NCI-H748 (cell line): ENCODE measurements at regions not wholly inside any gene's neighbourhood (a gene's known extent, or its start where the extent isn't known, plus 50 kb on each side); places are given as distances from the start of the nearest gene placed in this dataset.
A peak's percentile ranks its signal among the peaks of the same experiment; 100 is the strongest.
"Not testable (repeated sequence)": the region's sequence is repeated elsewhere in the genome, so short reads cannot be mapped to it uniquely, and the experiment has no call there.

Experiments used
- DNase-seq: peaks from one replicate; lab custom pipeline; 2025; ENCODE audit not compliant: unreplicated experiment; lab: John Stamatoyannopoulos, UW

DNA sequence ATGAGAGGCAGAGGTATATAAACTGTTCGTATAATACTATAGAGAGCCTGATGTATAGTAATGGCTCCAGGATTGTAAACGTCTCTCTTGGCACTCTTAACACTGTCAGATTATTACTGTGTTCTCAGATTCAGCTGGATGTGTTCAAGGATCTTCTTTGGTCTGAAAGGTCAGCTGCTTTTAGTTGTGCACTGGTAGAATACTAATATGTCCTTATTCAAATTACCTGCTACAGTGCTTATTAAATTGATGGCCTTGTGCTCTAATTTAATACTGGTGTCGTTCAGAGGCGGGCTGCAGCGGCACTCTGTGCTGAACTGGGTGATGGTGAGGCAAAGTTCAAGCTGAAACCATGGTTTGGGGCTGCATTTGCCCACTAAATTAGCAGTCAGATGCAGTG lies 216.7 kb upstream of the ARRDC3 start:
- no peak for DNase-seq

DNA sequence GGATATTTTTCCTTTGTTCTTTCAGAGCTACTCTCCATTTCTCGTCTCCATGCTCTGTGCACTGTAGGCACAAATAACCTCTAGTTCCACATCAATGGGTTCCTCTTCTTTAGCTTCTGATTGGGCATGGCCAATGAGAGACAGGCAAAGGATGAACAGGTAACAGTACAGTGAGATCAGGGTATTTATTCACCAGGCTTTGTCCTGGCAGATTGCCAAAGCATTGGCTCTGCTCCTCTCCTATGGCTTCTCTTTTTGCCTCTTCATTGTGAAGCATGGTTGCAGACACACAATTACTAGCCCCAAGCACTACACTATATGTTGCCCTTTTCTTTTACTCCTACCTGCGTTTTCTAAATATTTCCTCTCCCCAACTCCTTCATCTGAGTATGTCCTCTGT lies 215.1 kb upstream of the ARRDC3 start:
- DNase-seq: peak; percentile 72

DNA sequence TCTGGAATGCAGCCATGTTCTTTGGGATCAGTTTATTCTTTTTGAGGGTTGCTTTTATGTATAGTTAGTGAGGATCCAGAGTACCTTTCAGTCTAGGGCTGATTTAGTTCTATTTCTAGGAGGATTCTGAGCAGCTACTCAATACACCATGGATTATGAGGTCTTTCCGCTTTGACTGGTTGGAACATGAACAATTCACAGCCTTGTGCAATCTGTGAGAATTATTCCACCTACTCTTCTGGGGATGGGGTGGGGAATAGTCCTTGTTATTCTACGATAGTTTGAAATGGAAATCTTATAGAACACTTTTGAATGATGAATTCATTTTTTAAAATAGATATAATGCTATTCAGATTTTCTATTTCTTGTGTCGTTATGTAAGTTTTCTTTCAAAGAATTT lies 212.3 kb upstream of the ARRDC3 start:
- DNase-seq: no peak

DNA sequence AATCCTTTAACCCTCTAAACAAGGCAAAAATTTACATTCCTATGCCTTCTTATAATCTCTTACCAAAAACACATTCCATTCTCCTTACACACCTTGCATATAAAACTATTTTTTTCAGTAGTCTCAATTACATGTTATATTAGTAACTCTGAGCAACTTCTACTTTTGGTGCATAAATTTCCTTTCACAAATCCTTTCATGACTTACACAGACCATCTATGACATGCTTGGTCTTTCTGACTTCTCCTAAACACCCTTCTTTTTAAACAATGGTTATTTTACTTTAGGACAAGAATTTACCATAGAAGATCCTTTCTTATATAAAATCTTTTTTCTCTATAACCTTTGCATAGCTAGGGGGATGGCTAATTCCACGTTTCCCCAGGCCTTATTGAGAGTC lies 208.0 kb upstream of the ARRDC3 start:
- peak; percentile 19 for DNase-seq

DNA sequence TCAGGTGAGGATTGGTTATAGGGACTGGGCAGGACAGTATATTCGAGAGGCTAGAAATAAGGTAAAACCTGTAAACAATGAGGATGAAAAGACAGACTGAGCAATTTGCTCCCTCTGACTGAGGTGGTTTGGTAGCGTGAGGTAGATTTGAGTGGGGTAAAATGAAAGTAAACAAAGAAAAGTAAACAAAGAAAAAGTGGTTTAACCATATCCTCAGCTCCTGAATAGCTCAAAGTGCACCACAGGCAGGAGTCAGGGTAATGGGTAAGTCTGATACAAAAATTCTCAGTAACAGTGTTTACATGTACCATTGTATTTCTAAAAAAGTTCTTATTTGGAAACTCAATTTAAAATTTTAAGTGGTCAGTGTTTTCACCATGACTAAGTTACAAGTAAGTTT lies 203.1 kb upstream of the ARRDC3 start:
- peak; percentile 59 for DNase-seq

DNA sequence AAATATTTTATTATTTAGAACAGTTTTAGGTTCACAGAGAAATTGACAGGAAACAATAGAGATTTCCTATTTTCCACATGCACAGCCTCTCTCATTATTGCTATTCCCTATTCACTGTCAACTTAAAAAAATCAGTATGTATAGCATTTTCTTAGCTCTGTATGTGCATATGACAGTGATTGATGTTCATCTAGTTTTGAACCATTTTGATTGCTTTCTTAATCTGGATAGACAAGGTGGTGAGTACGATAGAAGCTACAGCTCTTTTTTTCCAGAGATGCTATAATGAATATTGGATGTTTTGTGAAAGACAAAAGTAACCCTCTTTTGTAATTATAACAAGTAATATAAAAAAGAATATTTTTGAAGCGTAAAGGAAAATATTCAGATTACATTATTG lies 201.2 kb upstream of the ARRDC3 start:
- no peak for DNase-seq

DNA sequence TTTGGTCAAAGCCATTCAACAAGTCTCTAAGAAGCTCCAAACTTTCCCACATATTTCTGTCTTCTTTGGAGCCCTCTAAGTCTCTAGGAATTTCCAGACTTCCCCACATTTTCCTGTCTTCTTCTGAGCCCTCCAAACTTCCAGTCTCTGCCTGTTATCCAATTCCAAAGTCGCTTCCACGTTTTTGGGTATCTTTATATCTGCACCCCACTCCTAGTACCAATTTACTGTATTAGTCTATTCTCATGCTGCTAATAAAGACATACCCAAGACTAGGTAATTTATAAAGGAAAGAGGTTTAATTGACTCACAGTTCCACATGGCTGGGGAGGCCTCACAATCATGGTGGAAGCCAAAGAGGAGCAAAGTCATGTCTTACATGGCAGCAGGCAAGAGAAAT lies 182.9 kb upstream of the ARRDC3 start:
- DNase-seq: not testable (repeated sequence)

DNA sequence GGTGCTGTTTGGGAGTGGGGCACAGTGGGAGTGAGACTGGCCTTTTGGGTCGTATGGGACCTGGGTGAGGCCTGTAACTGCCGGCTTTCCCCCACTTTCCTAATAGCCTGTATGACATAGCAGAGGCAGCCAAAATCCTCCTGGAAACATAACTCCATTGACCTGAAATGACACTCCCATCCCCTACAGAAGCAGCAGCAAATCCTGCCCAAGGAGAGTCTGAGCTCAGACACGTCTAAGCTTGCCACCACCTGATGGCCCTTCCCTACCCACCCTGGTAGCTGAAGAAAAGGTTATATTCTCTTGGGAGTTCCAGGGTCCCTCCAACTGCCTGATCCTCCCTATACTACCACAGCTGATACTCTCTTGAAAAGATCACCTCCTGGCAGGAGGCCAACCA lies 179.8 kb upstream of the ARRDC3 start:
- no peak for DNase-seq

DNA sequence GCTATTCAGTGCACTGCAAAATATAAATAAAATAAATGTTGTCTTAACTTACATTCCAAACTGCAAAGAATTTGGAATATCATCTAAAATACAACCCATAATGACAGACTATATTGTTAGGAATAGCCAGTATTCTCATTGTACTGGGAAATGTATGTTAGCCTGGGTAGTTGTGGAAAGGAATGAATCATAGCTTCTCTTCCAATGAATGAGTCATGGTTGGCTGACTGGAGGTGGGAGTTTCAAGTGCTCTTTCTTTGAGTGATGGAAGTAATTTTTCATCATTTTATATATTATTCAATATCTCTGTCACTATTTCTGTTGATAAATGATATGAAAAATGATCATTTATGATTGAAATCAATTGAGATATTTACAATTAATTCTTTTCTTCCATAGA lies 158.6 kb upstream of the ARRDC3 start:
- DNase-seq: no peak

DNA sequence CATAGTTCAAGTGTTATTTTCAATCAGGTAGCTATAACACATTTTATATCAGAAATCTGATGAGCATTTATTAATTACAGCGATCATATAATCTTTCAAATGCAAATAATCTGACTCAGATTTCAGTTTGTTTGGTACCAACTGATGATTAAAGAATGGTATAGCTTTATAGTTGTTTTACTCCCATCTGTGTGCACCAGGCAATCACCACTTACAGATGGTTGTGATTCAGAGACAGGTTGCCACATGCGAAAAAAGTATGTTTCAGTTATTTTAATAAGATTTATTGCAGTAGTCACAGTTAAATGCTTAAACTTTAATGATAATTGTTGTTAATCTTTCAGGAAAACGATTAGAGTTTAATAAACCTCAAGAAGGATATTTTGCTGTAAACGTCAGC lies 155.1 kb upstream of the ARRDC3 start:
- DNase-seq: no peak

DNA sequence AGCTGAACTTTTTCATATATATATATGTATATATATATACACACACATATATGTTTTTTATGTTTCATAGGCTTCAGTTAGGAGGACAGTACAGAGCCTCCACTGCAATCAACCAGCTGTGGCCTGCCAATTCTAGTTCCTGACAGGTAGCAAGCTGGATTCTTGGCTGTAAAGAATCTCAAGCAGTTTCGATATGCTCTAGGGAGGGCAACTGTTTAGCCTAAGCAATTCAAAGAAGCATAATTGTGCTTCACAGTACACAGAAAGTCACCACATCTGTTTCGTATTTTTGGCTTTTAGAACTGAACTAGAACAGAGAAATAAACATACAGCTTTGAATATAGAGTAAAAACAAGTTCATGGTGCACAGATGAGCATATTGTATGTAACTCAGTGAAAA lies 152.4 kb upstream of the ARRDC3 start:
- no peak for DNase-seq

DNA sequence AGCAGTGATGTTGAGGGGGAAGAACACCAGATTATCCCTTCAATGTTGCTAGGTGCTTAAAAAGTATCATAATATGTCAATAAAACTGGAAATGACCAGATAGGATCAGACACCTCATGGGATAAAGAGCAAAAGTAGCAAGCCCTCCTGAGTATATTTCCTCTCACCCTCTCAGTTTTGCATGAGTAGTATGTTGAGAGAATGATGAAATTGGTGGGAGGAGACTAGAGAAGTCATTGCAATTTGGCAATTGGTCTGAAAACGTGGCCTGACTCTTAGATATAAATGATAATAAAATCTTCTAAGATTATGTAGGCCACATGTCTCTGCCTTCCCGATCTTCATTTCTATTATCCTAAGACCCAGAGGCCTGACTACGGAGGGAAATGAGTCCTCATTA lies 151.2 kb upstream of the ARRDC3 start:
- DNase-seq: no peak

DNA sequence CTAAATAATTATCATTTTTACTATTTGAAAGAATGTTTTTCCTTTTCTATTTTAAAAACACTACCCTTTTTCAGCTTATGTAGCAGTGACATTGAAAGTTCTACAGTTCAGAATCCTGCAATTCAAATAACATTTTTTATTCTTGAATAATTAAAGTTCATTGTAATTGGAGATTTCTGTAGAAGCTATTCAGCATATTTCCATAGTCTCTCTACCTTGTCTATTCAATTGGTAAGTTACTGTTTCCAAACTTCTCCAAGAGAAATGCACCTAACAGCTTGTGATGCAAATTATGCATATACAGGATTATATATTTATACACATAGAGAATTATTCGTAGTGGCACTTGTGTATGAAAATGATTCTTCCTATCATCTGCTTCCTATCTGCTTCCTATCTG lies 149.7 kb upstream of the ARRDC3 start:
- DNase-seq: no peak

DNA sequence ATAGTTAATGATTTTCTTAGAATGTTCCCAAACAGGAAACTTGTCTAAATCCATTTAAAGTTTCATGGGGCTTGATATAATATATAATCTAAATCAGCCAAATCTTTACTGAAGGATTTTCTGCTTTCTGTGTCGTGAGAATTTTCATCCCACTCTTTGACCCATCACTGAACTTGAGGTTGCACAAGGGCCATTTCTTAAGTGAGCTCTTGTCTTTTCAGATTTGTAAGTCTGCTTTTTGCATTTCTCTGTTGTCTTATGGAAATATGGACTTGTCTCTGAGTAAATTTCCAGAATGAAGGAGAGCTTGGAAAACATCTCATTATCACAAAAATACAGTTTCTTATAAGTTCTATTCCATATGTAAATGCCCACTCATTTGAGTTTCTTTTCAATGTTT lies 149.2 kb upstream of the ARRDC3 start:
- no peak for DNase-seq

DNA sequence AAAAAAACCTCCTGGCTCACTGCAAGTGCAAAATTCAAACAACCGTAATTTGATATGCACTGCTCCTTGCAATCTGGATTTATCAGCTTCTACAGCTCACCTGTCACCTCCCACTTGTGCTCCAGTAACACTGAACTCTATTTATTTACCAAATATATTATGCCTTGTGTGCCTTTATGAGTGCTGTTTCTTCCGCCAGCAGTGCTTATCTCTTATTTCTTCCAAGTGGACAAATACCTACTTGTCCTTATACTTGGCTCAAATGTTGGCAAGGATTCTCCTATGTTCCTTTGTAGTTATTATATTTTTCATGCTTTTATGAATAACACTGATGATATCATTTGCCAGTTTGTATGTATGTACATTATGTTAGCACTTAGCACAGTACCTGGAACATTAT lies 145.7 kb upstream of the ARRDC3 start:
- DNase-seq: peak; percentile 53

DNA sequence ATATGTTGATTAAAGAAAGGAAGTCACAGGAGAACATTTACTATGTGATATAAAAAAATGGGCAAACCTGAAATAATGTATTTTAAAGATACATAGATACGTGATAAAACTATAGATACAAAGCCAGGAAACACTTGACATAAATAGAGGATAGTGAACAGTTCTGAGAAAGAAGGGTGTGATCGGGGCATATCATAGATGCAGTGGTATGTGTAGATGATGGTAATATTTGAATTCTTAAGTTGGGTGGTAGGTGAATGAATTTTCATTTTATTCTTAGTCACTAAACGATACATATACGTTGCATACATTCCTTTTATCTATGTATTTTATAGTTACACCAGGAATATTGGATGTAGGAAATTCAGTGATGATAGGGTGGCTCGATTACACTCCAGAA lies 138.7 kb upstream of the ARRDC3 start:
- no peak for DNase-seq

DNA sequence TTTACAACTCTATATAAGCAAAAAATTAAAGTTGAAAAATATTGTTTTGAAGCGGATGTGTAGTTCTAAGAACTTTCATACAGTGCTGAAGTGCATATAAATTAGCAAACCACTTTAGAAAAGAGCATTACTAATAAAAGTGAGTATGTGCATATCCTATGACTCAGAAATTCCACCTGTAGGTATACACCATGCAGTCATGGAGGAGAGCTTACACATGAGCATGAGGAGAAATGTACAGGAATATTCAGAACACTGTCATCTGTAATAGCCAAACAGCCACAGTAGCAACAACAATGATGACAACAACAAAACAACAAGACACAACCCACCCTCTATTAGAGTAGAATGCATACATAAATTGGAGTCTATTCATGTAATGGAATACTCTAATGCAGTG lies 138.2 kb upstream of the ARRDC3 start:
- no peak for DNase-seq

DNA sequence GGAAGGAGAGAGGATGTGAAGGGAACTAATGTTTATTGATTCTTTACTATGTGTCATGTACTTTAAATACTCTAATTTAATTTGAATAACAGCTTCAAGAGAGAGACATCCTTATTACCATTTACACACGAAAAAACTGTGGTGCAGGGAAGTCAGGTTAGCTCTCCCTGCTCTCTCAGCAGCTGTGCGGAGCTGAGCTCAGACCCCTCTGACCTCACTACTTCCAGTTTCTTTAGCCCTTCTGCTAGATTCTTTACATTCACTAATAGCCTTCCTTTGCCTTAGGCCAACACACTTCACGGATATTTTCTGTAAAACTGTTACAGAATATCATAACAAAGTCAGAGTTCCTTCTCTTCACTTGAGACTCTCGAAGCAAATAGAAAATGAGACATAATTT lies 131.3 kb upstream of the ARRDC3 start:
- no peak for DNase-seq

DNA sequence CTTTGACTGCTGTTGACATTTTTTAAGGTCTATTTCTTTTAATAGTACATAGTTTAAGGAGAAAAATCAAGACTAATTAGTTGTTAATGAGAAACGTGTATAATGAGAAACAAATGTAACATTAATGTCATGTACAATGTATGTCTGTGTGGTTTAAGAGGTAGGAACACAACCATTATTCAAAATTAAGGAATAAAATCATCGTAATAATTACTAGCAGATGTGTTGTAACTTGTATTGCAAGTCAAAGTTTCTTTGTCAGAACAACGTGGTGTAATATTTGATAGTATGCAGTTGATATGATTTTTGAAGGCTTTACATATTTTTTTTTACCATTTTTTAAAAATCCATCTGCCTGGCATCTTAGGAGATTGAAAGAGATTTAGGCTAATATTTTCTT lies 120.2 kb upstream of the ARRDC3 start:
- DNase-seq: no peak

DNA sequence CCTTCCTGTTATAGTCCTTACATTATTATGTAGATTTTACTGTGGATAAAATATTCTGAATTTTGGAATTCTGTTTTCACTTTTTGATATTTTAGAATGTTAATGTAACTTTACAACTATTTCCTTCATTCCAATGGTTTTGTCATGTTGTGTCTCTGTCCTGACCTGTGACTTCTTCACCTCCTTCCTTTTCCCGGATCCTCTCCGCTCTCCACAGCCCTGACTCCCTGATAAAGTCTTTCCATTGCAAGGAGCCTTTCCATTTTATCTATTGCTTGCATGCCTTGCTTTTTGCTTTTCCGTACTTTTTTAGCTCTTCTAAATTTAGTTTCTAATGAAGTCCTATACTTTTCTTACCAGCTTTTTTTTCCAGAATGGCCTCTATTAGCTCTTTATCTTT lies 117.6 kb upstream of the ARRDC3 start:
- no peak for DNase-seq

DNA sequence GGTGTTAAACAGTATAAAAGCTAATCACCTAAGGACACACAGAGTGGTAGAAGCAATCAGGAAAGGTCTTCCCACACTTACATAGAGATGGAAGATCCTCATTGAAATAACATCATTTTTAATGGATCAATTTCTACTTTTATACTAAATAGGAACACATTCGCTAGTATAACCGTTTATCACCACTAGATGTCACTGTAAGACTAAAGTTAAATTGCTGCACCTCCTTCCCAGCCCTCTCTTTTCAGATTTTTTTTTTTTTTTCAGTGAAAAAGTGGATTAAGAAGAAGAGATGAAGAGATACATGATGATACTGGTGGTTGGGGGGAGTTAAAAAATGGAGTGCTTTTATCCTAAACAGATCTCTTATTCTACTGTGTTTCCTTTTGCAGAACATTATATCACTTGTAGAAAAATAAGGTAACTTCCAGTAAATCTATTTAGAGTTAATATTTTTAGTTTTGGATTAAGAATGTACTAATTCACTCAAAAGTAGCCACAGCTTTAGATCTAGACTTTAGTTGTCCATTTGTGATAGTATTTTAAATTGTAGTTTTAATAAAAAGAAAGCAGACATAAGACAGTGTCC lies 116.9 kb upstream of the ARRDC3 start:
- peak; percentile 68 for DNase-seq

DNA sequence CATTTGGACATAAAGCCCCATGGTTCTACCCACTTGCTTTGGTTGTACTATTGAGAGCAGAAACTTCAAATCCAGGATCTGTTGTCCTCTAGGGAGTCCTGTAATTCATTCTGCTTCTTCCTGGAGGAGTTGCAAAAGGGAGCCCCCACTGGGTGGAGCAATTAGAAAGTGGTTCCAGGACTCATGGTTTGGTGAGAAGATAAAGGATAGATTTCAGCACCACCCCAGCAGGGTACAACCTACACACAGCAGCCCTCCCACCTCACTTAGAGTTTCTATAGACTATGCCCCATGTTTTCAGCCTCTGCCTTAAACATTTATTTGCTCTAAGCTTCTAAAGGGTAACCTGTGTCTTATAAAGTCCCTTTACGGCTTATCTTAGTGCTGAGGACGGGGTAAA lies 112.6 kb upstream of the ARRDC3 start:
- no peak for DNase-seq

DNA sequence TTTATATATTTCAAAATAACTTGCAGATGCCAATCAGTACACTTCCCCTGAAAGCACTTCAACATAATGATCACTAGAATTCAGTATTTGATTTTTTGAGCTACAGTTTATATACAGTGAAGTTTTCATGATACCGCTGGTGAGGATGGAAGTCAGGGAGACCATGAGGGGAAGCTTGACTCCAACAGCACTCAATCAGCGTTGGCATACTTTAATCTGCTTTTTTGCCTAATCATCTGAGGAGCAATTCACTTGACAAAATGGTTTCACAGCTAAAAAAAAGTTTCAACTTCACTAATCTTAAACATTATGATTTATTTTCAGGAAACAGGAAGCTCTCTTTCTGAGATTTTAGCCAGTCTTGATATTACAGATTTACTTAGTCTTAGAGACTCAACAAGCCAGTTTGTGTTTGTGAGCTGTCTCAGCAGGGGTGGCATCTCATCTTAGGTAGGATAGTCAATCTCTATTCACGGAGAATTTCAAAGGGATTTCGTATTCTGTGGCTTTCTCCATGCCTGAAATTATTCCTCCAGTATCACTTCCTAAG lies 111.4 kb upstream of the ARRDC3 start:
- DNase-seq: no peak

DNA sequence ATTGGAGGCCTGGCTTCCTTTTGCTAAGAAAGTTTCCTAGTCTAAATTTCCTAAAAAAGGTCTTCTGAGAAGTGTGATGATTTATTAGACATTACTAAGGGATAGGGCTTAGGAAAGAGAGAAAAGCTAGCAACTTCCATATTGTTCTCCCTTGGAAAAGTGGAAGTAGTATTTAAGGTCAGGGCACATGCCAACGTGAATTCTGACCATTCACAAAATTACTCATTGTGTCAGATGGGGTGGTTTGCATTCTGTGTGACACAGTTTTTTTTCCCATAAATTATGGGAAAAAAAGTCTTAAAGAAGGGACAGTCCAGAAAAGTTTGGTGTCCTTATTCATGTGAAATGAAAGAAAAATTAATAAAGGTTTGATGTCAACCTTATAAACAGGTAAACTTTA lies 110.0 kb upstream of the ARRDC3 start:
- no peak for DNase-seq
